ENCODE measurements at regions not wholly inside any gene's neighbourhood (a gene's known extent, or its start where the extent isn't known, plus 50 kb on each side); places are given as distances from the start of the nearest gene placed in this dataset.
"Not testable (repeated sequence)": the region's sequence is repeated elsewhere in the genome, so short reads cannot be mapped to it uniquely, and the experiment has no call there.

- DNase-seq, result no peak
Measured at GRCh38 chr3:158882445-158882844, 80.6 kb downstream of the MFSD1 start.

- DNase-seq, result no peak
Measured at GRCh38 chr3:158896729-158897128, 94.9 kb downstream of the MFSD1 start.

- DNase-seq, result no peak
Measured at GRCh38 chr3:158906749-158907148, 104.9 kb downstream of the MFSD1 start.

- no peak for DNase-seq
Measured at GRCh38 chr3:158908187-158908734, 106.4 kb downstream of the MFSD1 start.

- DNase-seq, result no peak
Measured at GRCh38 chr3:158909870-158910269, 108.0 kb downstream of the MFSD1 start.

- DNase-seq, result no peak
Measured at GRCh38 chr3:158911586-158911985, 109.7 kb downstream of the MFSD1 start.

GRCh38 chr3:158912188-158912587 is 110.3 kb downstream of the MFSD1 start:
- no peak for DNase-seq

GRCh38 chr3:158912621-158913020 is 110.8 kb downstream of the MFSD1 start:
- no peak for DNase-seq

- DNase-seq, result no peak
Measured at GRCh38 chr3:158916111-158916510, 114.3 kb downstream of the MFSD1 start.

GRCh38 chr3:158918008-158918407 is 116.2 kb downstream of the MFSD1 start:
- peak; percentile 46 to 56 (median 51) for DNase-seq

GRCh38 chr3:158918451-158918850 is 116.6 kb downstream of the MFSD1 start:
- no peak for DNase-seq

GRCh38 chr3:158920371-158920770 is 118.5 kb downstream of the MFSD1 start:
- no peak for DNase-seq

GRCh38 chr3:158925021-158925420 is 123.2 kb downstream of the MFSD1 start:
- no peak for DNase-seq

GRCh38 chr3:158925828-158926494 is 124.1 kb downstream of the MFSD1 start:
- no peak for DNase-seq

- no peak for DNase-seq
Measured at GRCh38 chr3:158935846-158936245, 134.0 kb downstream of the MFSD1 start.

- DNase-seq, result no peak
Measured at GRCh38 chr3:158936530-158937113, 134.8 kb downstream of the MFSD1 start.

- DNase-seq, result no peak
Measured at GRCh38 chr3:158950178-158950901, 148.5 kb downstream of the MFSD1 start.

GRCh38 chr3:158953131-158953530 is 151.3 kb downstream of the MFSD1 start:
- DNase-seq, result no peak

- DNase-seq, result no peak
Measured at GRCh38 chr3:158954420-158954819, 152.6 kb downstream of the MFSD1 start.

- not testable (repeated sequence) for DNase-seq
Measured at GRCh38 chr3:158957777-158958176, 155.9 kb downstream of the MFSD1 start.

GRCh38 chr3:158958873-158959272 is 157.0 kb downstream of the MFSD1 start:
- no peak for DNase-seq

GRCh38 chr3:158961471-158961870 is 159.6 kb downstream of the MFSD1 start:
- DNase-seq, result no peak

GRCh38 chr3:158961911-158962310 is 160.1 kb downstream of the MFSD1 start:
- DNase-seq, result no peak

- DNase-seq, result no peak
Measured at GRCh38 chr3:158970006-158970405, 168.2 kb downstream of the MFSD1 start.
